SK-N-MC (cell line): ENCODE measurements at regions not wholly inside any gene's neighbourhood (a gene's known extent, or its start where the extent isn't known, plus 50 kb on each side); places are given as distances from the start of the nearest gene placed in this dataset.
"Not testable (repeated sequence)": the region's sequence is repeated elsewhere in the genome, so short reads cannot be mapped to it uniquely, and the experiment has no call there.

Source experiments
- EZH2 ChIP-seq: fragments of 200-600 bp; sonication (generic); IDR thresholded peaks from one replicate; pipeline ENCODE4 v1.6.1; 2017; ENCODE audit warnings: antibody characterized with exemption
- FOXP2 ChIP-seq: optimal IDR thresholded peaks from 2 replicates; pipeline ENCODE3; 2011; ENCODE audit warnings: mild to moderate bottlenecking, moderate library complexity; ENCODE audit not compliant: insufficient read depth; ENCODE audit errors: extremely low read length, control extremely low read depth
- POLR2AphosphoS5 ChIP-seq: IDR thresholded peaks from 2 replicates; pipeline ENCODE4 v1.6.1; 2012; ENCODE audit warnings: mild to moderate bottlenecking, low read depth, low read length, borderline replicate concordance

GRCh38 chr15:20020588-20020987 lies 521.0 kb downstream of the GOLGA6L6 start:
- not testable (repeated sequence) for TF ChIP-seq EZH2, POLR2AphosphoS5, FOXP2
